IPS-18a (cell line): ENCODE measurements at regions not wholly inside any gene's neighbourhood (a gene's known extent, or its start where the extent isn't known, plus 50 kb on each side); places are given as distances from the start of the nearest gene placed in this dataset.

Experiments used
- H3K27ac ChIP-seq: one replicate; pipeline ENCODE4 v1.5.1; 2013; ENCODE audit warnings: low read length
- H3K27me3 ChIP-seq: one replicate; pipeline ENCODE4 v1.6.1; 2013; ENCODE audit warnings: mild to moderate bottlenecking, low read length; ENCODE audit not compliant: control insufficient read depth, insufficient read depth
- H3K36me3 ChIP-seq: one replicate; pipeline ENCODE4 v1.6.1; 2013; ENCODE audit warnings: low read depth, low read length; ENCODE audit not compliant: control insufficient read depth
- H3K4me1 ChIP-seq: one replicate; pipeline ENCODE4 v1.6.1; 2013; ENCODE audit warnings: low read depth, low read length; ENCODE audit not compliant: control insufficient read depth
- H3K4me3 ChIP-seq: one replicate; pipeline ENCODE4 v1.5.1; 2013; ENCODE audit warnings: low read length
- H3K9ac ChIP-seq: one replicate; pipeline ENCODE4 v1.6.1; 2013; ENCODE audit warnings: mild to moderate bottlenecking, low read length, moderate library complexity
- H3K9me3 ChIP-seq: one replicate; pipeline ENCODE4 v1.6.1; 2013; ENCODE audit warnings: low read depth, low read length; ENCODE audit not compliant: control insufficient read depth

DNA sequence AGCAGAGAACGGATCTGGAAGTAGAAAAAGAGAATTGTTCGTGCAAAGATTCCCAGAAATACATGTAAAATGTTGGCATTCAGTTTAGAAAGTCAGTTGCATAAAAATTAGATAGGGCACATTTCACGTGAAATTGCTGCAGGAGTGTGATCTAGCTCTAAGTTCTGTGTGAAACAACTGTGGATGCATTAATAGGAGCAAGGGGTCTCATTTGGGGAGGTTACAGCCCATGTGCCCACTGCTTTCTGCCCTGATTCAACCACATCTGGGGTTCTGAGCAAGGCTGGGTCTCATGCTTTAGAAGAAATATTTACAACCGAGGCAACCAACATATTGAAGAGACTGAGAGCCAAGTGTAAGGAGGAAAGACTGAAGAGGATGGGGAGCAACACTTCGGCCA lies 639.0 kb downstream of the BCOR start:
- Histone ChIP-seq H3K9ac (no peak overlapping the region), H3K9me3 (no peaks in the 10 kb centered on the region), H3K27me3 (no peaks in the 10 kb centered on the region), H3K4me1 (no peaks in the 10 kb centered on the region), H3K36me3 (no peaks in the 10 kb centered on the region), H3K4me3 (no peak overlapping the region), H3K27ac (no peak overlapping the region)

DNA sequence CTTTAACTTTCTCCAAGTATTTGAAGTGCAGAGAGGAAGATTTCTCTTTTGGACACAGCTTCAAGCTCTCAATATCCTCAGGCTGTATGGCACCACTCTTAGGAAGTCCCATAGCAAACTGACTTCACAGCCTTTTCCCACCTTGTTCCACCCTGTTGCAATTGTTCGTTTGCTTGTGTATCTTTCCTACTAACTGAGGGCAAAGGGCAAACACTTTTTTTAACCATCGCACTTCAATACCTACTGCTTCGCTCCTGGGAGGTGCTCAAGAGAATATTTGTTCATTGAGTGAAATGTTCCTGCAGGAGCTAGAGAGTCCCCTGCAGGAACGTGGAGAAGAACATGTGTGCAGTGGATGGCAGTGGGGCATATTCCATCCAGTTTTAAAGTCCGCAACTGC lies 638.6 kb downstream of the BCOR start:
- Histone ChIP-seq H3K9me3 (no peaks in the 10 kb centered on the region), H3K9ac (no peak overlapping the region), H3K27me3 (no peaks in the 10 kb centered on the region), H3K27ac (no peak overlapping the region), H3K4me3 (no peak overlapping the region), H3K36me3 (no peaks in the 10 kb centered on the region), H3K4me1 (no peaks in the 10 kb centered on the region)

DNA sequence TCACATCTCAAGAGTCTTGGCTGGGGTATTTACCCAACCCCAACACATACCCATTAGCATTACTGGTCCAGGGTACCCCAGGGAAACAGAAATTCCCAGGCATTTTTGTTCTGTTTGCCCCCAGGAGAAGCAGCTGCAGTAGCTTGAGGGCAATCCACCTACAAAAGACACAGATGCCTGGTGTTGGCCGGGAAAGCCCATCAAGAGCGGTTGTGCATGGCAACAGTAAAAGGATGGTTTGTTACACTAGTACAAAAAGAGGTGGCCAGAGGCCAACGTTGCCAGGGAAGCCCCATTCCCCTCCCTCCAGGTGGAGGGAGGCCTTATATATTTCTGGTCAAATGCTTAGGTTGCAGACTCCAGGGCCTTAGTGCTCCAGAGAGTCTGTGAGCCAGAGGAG lies 637.8 kb downstream of the BCOR start:
- no peak overlapping the region for H3K27ac ChIP-seq
- no peak overlapping the region for H3K9ac ChIP-seq
- no peaks in the 10 kb centered on the region for H3K27me3 ChIP-seq
- H3K4me3 ChIP-seq, result no peak overlapping the region
- H3K36me3 ChIP-seq, result no peaks in the 10 kb centered on the region
- H3K9me3 ChIP-seq, result no peaks in the 10 kb centered on the region
- no peaks in the 10 kb centered on the region for H3K4me1 ChIP-seq

DNA sequence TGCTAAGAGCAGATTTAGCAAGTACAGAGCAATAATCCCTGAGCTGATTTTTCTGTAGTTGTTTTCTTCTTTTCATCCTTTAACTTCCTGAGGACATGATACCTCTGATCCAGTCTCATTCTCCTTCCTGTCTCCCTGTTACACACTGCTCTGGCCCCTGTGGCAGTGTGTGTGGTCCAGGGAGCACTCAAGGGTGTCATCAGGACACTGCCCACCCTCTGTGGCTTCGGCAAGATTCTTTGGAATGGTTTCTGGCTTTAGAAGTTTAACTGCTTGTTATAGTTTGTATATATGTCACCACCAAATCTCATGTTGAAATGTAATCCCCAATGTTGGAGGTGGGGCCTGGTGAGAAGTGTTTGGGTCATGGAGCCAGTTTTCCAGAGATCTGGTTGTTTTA lies 637.3 kb downstream of the BCOR start:
- no peaks in the 10 kb centered on the region for H3K9me3 ChIP-seq
- H3K27ac ChIP-seq, result no peak overlapping the region
- no peaks in the 10 kb centered on the region for H3K4me1 ChIP-seq
- H3K9ac ChIP-seq, result no peak overlapping the region
- H3K36me3 ChIP-seq, result no peaks in the 10 kb centered on the region
- H3K27me3 ChIP-seq, result no peaks in the 10 kb centered on the region
- no peak overlapping the region for H3K4me3 ChIP-seq

DNA sequence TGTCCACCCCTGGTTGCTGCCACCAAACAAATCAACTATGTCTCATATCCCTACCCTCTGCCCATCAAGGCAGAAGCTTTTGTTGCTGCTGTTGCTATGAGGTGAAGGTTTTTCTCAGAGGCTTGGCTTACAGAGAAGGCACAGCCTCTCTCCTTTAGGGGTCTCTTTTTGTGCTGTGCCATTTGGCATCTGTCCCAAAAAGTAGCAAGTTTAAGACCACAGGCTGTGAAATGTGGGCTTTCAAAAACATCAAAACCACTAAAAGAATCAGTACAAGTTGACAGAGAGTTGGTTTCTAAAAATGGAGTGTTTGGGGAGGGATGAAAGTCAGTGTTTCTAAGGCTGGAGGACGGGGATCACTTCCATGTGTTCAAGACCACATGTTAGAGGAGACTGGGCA lies 634.9 kb downstream of the BCOR start:
- Histone ChIP-seq H3K9ac (no peak overlapping the region), H3K36me3 (no peaks in the 10 kb centered on the region), H3K4me3 (no peak overlapping the region), H3K9me3 (no peaks in the 10 kb centered on the region), H3K27me3 (no peaks in the 10 kb centered on the region), H3K27ac (no peak overlapping the region), H3K4me1 (no peaks in the 10 kb centered on the region)

DNA sequence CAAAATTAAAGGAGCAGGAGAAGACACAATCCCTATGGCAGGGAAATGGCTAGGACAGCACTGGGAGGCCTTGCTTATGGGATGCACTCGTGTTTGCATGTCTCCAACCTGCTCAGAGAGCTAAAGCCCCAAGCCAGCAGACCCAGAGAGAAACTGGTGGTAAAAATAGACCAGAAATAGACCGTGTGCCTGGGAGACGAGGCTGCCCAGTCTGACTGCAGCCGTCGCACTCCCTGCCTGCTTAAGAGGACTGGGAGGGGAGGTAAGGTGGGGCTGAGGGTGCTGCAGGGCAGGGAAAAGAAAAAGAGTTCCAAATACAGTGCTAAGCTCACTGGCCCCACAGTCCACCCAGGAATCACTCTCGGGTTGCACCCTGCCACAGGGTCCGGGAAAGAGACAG lies 633.5 kb downstream of the BCOR start:
- H3K36me3 ChIP-seq, result no peaks in the 10 kb centered on the region
- no peak overlapping the region for H3K27ac ChIP-seq
- H3K4me3 ChIP-seq, result no peak overlapping the region
- H3K4me1 ChIP-seq, result no peaks in the 10 kb centered on the region
- no peaks in the 10 kb centered on the region for H3K27me3 ChIP-seq
- H3K9me3 ChIP-seq, result no peaks in the 10 kb centered on the region
- no peak overlapping the region for H3K9ac ChIP-seq

DNA sequence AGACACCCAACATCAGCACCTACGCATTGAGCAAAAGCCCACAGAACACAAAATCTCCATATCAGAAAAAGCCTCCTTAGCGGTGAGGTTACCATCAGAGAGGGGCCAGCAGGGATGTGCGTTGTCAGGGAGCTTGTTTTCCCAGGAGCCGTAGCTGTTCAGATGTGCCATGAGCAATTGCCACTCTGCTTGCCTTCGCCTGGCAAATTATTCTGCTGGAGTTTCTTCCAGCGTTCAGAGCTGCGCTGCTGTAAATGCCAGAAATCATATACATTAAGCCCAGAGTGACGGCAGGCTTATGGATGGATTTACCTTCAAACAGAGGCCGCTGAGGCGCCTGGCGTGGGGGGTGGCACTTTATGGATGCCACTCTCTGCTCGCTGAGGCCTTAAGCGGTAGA lies 632.3 kb downstream of the BCOR start:
- Histone ChIP-seq H3K4me1 (no peaks in the 10 kb centered on the region), H3K4me3 (no peak overlapping the region), H3K36me3 (no peaks in the 10 kb centered on the region), H3K27me3 (no peaks in the 10 kb centered on the region), H3K9me3 (no peaks in the 10 kb centered on the region), H3K27ac (no peak overlapping the region), H3K9ac (no peak overlapping the region)

DNA sequence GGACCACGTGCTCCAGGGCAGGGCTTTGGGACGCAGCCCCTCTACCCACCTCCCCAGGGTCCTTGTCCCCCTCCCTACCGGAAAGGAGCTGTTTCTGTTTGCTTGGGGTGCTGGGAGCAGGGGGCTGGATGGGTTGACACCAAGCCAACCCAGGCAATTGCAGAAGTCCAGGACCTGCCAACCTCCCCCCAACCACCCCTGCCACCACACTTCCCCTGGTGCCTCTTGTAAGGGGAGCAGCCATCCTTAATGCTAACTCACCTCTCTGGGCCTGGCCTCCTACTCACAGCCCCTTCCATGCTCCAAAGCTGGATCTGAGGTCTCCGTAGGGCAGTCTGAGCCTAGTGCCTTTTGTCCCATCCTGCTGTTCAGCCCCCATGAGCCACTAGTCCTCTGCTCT lies 631.9 kb downstream of the BCOR start:
- Histone ChIP-seq H3K9ac (no peak overlapping the region), H3K36me3 (no peaks in the 10 kb centered on the region), H3K4me3 (no peak overlapping the region), H3K4me1 (no peaks in the 10 kb centered on the region), H3K9me3 (no peaks in the 10 kb centered on the region), H3K27me3 (no peaks in the 10 kb centered on the region), H3K27ac (no peak overlapping the region)

DNA sequence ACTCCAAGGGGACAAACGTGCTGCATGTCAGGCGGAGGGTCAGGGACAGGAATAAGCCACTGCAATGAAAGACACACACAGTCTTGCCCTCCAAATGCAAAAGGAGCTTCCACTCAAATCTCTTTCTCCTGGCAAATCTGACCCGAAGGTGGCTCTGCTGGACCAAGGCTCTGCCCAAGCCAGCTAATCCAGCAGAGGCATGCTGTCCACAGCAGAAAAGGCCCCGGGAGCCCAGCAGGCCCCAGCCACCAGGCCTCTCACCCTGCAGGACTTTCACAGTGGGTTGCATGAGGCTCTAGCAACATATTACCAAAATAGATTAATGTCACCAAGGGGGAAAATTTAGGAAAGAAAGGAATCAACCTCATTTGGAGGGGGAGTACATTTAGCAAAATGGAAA lies 628.6 kb downstream of the BCOR start:
- Histone ChIP-seq H3K9ac (no peak overlapping the region), H3K4me1 (no peaks in the 10 kb centered on the region), H3K27me3 (no peaks in the 10 kb centered on the region), H3K36me3 (no peaks in the 10 kb centered on the region), H3K27ac (no peak overlapping the region), H3K9me3 (no peaks in the 10 kb centered on the region), H3K4me3 (no peak overlapping the region)

DNA sequence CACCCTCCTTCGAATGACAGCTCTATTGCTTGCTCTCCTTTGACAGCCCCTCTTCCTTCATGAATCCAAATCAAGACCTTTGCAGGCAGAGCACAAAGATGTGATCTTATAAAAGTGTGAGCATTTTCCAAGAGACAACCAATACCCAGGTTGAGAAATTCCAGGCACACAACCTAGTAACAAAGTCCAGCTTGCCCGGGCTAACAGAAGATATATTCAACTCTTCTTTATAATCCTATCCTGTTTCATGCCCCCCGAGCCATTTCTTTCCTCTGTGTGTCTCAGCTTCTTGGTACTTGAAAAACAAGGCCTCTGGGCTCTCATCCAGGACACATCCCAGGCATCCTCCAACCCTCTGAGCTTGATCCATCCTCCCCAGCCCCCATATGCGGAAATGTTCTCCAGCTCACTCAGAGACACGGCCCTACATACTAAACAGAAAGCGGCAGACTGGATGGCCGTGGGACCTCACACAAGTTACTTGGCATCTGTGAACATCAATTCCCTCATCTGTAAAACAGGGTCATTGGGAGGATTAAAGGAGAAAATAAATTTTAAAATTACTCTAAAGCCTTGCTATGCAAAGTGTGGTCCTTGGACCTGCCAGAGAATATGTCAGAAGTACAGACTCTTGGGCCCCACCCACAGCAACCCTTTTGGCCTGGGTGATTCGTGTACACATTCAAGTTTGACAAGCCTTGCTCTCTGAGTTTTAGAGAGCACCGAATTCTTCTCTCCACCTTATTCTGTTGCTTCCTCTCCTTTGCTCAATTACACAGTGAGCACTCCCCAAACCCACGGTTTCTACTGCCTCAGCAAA lies 627.0 kb downstream of the BCOR start:
- Histone ChIP-seq H3K9ac (no peak overlapping the region), H3K4me3 (no peak overlapping the region), H3K27ac (no peak overlapping the region), H3K27me3 (no peaks in the 10 kb centered on the region), H3K9me3 (no peaks in the 10 kb centered on the region), H3K36me3 (no peaks in the 10 kb centered on the region), H3K4me1 (peaks cover 2% of the 10 kb centered on the region)

DNA sequence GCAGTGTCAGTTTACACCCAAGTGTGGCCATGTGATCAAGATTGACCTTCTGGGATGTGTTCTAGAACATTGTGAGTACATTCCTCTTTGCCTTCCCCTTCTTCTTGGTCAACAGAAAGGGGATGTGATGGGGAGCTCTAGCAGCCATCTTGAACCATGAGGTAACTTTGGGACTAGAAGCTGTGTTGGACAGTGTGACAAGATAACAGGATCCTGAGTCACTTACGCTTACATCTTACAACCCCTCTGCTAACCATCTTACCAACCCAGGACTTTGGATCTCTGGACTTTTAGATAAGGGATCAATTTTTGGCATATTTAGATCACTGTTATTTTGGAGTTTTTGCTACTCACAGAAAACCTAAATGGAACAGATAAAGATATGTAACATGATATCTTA lies 625.6 kb downstream of the BCOR start:
- H3K27me3 ChIP-seq, result no peaks in the 10 kb centered on the region

DNA sequence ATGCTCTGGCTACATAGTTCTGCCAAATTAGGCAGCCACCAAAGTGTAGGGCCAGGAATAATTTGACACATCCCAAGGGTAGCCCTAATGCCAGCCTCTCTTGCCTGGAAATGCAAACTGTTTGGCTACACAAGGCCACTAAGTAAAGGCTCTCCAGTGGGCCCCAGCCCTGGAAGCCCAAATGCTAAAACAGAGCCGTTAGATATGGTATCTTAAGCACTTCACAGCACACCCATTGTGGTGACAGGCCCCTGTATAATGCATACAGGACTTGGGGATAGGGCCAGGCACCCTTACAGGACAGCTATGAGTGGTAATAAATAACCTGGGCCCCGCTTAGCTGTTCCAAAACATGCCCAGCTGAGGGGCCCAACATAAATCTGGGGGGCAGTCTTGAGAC lies 623.9 kb downstream of the BCOR start:
- no peaks in the 10 kb centered on the region for H3K36me3 ChIP-seq
- H3K9ac ChIP-seq, result no peak overlapping the region
- H3K4me3 ChIP-seq, result no peak overlapping the region
- no peaks in the 10 kb centered on the region for H3K27me3 ChIP-seq
- H3K27ac ChIP-seq, result no peak overlapping the region
- peaks cover 8% of the 10 kb centered on the region for H3K4me1 ChIP-seq
- H3K9me3 ChIP-seq, result no peaks in the 10 kb centered on the region

More for the DNA sequence above, 625.6 kb downstream of the BCOR start:
- no peaks in the 10 kb centered on the region for H3K9me3 ChIP-seq
- peaks cover 6% of the 10 kb centered on the region for H3K4me1 ChIP-seq
- H3K27ac ChIP-seq, result no peak overlapping the region
- H3K9ac ChIP-seq, result no peak overlapping the region
- H3K4me3 ChIP-seq, result no peak overlapping the region
- no peaks in the 10 kb centered on the region for H3K36me3 ChIP-seq
